ENCODE measurements at regions not wholly inside any gene's neighbourhood (a gene's known extent, or its start where the extent isn't known, plus 50 kb on each side); places are given as distances from the start of the nearest gene placed in this dataset.
"Not testable (repeated sequence)": the region's sequence is repeated elsewhere in the genome, so short reads cannot be mapped to it uniquely, and the experiment has no call there.

DNA sequence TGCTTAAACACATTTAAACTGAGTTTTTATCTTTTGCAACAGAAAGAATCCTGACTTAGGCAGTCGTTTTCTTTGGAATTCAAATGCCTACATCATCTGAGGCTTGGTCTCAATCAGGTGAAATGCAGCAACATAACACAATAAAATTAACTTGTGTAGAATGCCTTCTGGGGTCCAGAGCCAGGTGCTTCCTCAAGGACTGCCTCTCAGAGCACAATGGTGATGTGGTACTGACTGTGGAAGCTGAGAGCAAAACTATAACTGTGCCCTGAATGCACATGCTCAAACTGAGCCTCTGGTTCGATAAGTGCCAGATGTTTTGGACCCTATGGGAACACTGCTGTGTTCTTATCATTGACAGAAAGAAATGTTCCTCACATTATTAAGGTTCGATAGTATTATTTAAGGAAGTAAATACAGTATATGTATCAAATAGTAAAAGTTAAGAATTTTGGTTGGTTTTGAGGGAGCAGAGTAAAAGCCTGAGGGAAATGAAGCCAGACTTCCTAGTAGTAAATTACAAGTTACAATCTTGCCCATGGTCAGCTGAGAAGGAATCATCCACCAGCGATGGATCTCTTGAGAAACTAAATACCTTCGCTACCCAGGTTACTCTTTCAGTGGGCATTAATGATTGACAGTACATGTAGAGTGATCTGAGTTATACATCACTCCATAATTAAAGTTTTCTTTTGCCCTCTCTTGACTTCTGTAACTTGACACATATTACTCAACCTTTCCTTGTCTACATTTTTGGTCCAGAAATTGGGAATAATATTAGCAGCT lies 122.9 kb upstream of the ATP2B1 start:
- no peak for ATAC-seq
- intact Hi-C loops (cut with DNase I), result no loop called here

DNA sequence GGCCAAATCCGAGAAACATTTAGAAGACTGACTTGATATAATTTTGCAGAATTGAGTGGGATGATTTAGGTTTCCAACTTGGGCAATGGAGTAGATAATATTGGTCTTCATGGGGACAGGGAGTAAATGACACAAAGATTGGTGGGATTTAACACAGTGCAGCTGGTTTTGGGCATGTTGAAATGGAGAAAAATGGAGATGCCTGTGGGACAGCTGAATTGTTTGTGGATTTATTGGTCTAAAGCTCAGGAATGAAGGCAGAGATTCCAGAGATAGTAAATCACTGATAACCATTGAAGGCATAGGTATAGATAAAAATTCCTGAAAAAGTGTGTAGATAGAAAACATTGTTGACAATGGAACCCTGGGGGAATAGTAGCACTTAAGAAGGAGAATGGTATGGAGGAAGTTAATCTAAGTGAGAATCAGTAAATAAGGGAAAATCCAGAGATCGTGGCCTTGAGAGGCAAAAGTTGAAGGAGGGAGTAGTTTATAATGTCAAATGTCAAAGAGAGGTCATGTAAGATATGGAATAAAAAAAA lies 120.9 kb upstream of the ATP2B1 start:
- intact Hi-C loops (cut with DNase I), result no loop called here
- ATAC-seq, result no peak

More for the DNA sequence above, 122.9 kb upstream of the ATP2B1 start:
- no peak for DNase-seq (ENCODE audit: missing footprints)

DNA sequence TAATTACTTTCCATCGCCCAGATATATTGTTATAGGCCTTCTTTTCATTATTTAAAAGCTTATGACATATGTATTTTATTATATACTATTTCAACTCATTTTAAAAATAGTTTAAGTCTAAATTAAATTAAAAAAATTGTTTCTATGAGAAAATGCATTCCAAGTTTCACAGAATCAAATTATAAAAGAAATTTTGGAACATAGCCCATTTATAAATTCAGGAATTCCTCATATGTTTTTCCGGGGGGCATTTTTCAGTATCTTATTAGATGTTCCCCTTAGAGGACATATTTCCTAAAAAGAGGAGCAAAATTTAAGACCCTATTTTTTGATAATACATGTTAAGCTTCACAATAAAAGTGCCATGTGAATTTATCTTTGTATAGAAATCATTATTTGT lies 119.9 kb upstream of the ATP2B1 start:
- DNase-seq (ENCODE audit: missing footprints) (no peak), ATAC-seq (no peak)
- intact Hi-C loops (cut with DNase I), result no loop called here

More for the DNA sequence above, 120.9 kb upstream of the ATP2B1 start:
- no peak for DNase-seq (ENCODE audit: missing footprints)

DNA sequence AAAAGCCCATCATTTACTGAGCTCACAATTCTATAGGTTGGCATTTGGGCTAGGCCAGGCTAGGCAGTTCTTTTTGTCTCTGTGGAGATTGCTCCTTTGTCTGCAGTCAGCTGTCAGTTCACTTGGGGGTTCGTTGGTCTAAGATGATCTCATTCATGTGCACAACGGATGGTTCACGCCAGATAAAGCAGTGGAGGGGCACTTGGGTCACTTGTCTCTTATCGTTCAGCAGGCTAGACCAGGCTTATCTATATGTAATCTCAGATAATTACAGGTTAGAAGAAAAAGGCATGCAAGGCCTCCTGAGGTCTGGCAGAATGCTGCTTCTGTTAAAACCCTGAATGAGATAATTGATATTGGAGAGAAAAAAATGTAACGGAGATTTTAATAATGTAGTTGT lies 119.0 kb upstream of the ATP2B1 start:
- DNase-seq (ENCODE audit: missing footprints) (no peak), ATAC-seq (no peak)
- intact Hi-C loops (cut with DNase I), result no loop called here

DNA sequence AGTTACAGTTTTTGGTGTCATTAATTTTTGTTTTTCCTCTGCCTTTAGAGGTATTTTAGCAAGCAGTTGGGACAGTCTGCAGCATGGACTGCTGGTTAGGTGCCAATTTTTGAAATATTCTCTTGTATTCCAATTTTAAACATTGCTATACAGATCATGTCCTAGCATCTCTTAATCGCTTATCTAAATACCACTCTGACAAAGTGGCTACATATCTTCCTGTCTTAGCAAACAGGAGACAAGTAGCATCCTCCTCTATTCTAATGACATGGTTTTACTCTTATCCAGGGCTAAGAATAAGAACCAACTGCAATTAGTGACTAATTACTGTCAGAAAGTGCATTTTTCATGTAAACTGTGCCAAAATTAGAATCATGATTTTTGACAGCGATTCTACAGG lies 117.8 kb upstream of the ATP2B1 start:
- DNase-seq (ENCODE audit: missing footprints), result no peak
- intact Hi-C loops (cut with DNase I), result no loop called here
- no peak for ATAC-seq

DNA sequence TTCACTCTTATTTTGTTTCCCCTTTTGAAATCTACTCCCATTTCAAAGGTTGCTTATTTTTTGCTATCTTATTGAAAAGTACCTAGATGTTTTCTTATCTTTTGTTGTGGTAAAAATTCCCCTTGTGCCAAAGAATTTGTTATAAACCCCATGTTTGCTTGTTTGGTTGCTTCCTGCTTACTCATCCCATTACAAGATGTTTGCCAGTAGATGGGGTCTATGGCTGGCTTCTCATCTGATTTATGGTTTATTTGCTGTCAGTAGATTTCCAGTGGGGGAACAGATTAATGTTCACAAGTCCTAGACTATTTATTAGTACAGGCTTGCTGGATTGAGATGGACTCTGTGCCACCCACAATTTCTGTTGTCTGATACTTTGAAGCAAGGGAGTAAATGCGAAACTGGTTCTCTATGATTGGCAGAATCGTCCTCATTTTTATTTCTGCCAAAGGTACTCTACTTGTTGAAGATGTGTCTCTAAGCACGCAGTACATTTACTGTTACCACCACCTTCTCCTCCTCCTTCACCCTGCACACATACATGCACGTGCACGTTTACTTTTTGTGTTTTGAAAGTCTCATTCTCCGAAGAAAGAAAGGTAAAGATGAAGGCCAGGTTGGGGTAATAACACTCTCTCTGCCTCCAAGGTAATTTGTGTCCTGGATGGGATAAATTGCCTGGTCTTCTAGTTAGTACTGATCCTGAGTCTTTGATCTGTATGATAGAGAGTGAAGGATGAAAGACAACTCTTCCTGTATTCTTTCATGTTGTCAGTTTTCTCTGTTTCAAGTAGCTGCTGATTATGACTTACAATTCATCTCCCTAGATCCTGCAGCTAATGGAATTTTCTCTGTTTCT lies 117.2 kb upstream of the ATP2B1 start:
- intact Hi-C loops (cut with DNase I), result no loop called here
- ATAC-seq (no peak), DNase-seq (ENCODE audit: missing footprints) (no peak)

DNA sequence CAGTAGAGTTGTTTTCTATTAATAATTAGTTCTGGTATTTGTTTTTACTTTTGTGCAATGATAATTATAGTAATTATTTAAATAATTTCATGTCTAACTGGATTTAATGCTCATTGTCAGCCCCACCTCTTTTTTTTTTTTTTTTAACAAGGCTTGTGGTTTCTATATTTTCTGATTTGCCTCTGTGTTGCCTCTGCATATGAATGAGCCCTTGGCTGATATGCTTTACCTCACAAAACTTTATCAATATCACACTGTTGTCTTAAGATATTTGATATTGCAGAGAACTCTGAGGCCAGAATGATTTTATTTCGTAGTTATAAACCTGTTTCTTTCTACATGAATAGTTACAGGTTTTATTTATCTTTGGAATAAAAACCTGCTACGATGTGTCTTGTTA lies 116.2 kb upstream of the ATP2B1 start:
- no peak for ATAC-seq
- intact Hi-C loops (cut with DNase I), result no loop called here
- DNase-seq (ENCODE audit: missing footprints), result no peak

DNA sequence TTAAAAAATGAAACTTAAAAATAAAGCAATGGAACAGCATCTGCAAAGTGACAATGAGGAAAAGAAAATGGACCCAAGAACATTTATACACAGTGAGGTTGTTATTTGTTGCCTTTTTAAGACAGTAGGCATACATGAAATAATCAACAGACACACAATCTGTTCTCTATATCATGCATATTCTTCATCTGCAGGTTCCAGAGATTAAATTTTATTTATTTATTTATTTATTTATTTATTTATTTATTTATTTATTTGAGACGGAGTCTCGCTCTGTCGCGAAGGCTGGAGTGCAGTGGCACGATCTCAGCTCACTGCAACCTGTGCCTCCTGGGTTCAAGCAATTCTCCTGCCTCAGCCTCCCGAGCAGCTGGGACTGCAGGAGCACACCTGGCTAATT lies 114.4 kb upstream of the ATP2B1 start:
- ATAC-seq; DNase-seq (ENCODE audit: missing footprints); intact Hi-C loops (cut with DNase I): not testable (repeated sequence)

DNA sequence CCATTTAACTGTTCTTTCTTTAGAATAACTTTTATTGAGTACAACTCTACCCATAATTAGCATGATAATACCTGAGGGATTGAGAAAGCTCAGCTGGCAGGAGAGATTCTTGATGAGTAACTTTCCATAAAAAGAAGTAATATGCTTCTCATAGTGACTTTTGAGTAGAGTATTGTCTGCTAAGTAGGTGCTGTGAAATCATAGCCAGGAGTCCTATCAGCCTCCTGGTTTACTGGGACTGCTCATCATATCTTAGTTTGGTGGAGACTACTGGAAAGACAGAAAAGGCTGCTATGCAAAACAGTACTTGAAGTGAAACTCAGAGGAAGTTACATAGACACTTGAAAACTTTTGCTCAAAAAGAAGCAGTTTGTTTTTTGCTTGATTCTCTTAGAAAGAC lies 113.3 kb upstream of the ATP2B1 start:
- DNase-seq (ENCODE audit: missing footprints) (no peak), ATAC-seq (no peak)
- intact Hi-C loops (cut with DNase I), result no loop called here

DNA sequence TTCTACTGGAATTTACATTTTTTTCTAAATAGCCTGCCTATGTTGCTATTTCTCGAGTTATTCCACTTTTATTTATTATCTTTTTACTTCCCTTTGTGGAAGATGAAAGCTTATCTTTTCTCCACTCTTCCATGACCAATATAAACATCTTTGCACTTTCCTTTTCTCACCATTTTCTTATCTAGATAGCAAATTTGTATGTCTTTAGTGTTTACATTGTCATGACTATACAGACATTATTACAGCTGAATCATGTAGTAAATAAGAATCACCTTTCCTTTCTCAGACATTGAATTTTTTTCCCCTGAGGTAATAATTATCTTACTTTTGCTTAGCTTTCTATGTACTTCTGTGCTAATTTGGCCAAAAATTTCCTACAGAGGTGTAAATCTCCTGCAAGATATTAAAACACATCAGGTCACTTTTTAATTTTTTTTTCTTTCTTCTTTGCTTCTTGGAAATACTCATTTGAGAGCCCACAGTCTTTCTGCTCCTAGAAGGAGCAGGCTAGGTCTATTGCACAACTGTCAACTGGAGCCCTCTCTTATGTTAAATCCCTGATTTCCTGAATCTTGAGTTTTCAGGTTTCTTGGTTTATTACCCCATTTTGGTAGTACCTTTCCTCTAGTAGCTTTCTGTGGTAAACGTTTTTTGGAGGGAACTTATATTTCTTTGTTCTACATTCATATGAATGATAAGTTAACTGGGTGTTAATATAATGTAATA lies 109.0 kb upstream of the ATP2B1 start:
- intact Hi-C loops (cut with DNase I), result no loop called here
- DNase-seq (ENCODE audit: missing footprints) (no peak), ATAC-seq (no peak)

DNA sequence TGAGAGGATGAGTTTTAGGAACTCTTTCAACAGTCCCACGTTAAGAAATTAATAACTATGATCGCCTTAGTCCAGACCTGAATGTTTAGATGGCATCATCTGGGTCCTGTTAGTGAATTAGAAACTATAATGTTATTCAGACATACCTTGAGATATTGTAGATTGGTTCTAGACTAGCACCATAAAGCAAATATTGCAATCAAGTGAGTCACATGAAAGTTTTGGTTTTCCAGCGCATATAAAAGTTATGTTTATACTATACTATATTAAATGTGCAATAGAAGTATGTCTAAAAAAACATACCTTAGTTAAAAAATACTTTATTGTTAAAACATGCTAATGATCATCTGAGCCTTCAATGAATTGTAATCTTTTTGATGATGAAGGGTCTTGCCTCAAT lies 106.6 kb upstream of the ATP2B1 start:
- no peak for DNase-seq (ENCODE audit: missing footprints)
- ATAC-seq, result no peak
- intact Hi-C loops (cut with DNase I), result no loop called here

DNA sequence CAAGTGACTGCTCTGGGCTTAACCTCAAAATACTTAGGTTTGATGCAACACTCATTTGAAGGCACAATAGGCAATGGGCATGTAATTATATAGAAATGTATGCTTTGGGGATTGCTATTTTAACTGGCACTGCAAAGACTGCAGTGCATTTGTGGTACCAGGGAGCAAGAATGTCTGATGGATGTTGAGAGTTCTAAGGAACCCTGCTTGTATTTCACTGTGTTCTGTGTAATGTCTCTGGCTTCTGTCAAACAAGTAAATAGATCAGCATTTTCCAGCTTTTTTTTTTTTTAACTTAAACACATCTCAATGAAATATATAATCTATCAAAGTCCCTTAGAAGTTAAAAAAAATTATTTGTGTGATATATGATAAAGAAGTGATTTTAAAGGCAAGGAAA lies 94.8 kb upstream of the ATP2B1 start:
- DNase-seq (ENCODE audit: missing footprints) (no peak), ATAC-seq (no peak)
- intact Hi-C loops (cut with DNase I), result no loop called here

DNA sequence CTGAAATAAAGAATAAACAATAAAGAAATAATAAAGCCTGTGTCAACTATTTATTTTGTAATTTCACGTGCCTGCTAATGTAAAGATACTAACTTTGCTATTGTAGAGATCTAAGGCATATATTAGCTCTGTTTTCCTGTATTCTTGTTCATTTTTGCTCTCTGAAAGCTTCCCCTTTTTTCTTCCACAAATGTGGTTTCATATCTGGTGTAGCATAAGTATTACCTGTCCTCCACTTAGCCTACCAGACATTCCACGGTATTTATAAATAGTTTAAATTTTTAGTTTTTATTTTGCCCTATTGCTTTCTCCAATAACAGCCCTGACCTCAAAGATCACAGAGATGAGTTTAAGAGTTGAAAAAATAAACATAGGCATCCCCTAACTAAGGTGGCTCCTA lies 92.6 kb upstream of the ATP2B1 start:
- DNase-seq (ENCODE audit: missing footprints) (no peak), ATAC-seq (no peak)
- intact Hi-C loops (cut with DNase I), result no loop called here

DNA sequence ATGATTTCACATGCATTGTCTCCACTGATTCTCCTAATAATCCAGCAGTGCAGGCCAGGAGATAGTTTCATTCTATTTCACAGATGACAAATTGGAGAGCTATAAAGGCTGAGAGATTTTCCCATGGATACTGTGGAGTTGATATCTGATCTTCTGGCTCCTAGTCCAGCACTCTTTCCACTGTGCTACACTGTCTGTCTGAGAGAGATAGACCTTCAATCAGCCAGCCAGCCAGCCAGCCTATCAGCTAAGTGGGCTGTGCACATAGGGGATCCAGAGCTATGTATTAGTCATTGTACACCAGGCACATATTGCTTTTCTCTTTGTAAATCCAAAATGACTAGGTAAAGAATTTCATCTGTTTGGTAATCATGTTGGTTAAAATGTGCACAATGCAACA lies 91.8 kb upstream of the ATP2B1 start:
- ATAC-seq, result no peak

DNA sequence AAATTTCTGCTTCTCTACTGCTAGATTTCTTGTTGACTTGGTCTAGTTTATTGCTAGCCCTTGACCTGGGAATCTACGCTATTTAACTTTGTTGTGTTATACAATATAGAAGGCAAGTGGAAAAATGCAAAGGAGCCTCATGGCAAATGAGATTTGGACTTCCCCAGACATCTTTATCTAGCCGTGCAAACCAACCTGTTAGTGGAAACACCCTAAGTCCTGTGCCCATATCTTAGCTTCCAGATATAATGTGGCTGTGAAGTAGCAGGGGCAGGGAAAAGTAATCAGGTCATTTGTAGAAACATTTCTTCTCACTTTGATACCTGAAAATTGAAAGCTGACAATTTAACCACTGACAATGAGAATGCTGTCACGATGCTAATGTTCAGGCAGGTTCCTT lies 90.7 kb upstream of the ATP2B1 start:
- no peak for DNase-seq (ENCODE audit: missing footprints)
- intact Hi-C loops (cut with DNase I), result no loop called here
- no peak for ATAC-seq

More for the DNA sequence above, 91.8 kb upstream of the ATP2B1 start:
- DNase-seq (ENCODE audit: missing footprints), result no peak
- intact Hi-C loops (cut with DNase I), result no loop called here

DNA sequence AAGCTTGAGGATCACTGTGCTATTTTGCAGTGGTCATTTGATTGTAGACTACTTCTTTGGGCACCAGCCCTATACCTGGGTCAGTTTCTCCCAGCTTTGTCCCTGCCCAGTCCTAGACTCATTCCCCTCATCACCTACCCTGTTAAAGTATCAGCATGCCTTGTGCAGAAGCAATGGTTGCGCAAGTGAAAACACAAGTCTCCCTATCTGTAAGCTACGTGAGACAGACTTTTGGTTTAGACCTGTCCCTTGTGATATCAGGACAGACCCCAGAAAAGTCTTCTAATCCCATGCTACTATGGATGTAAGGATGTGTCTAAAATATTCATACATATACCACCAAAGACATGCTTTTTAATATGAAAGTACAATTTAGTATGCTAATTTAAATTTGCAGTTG lies 88.8 kb upstream of the ATP2B1 start:
- intact Hi-C loops (cut with DNase I), result no loop called here
- ATAC-seq (no peak), DNase-seq (ENCODE audit: missing footprints) (no peak)

DNA sequence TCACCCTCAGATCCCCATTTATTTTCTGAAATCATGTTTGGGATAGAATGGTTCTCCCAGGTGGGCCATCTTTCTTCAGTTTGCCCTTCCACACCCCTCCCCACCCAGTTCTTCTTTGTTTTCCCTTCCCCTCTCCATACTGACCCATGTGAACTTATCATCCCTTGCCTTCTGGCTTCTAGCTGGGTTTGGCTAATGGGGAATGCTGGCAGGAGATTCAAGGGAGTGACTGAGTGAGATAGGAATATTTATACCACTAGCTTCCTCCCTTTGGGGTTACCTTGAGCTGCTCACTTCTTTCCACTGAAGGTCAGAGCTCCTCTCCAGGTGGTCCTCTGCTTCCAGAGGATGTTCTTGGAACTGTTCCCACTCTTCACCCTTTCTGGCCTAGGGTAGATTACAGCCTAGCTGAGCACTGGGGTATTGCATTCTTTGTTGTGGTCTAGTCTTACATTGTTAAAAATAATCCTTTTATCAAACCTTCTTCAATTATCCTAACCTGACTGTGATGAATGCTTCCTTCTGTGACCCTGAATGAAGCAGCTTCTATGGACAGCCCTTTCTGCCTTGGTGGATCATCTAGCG lies 88.3 kb upstream of the ATP2B1 start:
- ATAC-seq (no peak), DNase-seq (ENCODE audit: missing footprints) (no peak)
- intact Hi-C loops (cut with DNase I), result no loop called here

DNA sequence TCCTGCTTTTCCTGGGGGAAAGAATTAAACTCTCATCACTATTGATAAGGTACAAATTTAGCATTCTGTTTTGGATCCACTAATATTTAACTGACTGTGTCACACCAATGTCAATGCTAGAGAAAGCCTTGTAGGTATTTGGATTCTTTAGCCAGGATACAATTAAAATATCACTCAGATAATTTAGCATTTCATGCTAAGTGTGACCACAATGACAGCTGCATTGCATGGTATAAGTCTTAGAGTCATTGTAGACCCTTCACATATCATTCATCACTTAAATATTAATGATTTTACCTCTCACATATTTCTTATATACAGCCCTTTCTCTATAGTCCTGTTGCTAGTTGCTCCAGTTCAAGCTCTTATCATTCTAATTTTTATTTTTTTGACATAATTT lies 85.3 kb upstream of the ATP2B1 start:
- intact Hi-C loops (cut with DNase I), result no loop called here

DNA sequence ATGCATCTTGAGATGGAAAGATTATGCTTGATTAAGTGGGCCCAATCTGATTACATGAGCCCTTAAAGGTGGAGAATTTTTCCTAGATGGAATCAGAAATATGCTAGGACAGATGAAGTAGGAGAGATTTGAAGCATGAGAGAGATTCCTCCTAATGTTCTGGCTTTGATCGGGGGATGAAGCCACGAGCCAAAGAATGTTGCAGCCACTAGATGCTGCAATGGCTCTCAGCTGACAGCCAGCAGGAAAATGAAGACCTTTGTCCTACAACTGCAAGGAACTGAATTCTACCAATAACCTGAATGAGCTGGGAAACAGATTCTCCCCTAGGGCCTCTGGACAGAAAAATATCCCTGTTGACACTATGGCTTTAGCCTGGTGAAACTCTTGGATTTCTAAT lies 82.6 kb upstream of the ATP2B1 start:
- no peak for ATAC-seq
- DNase-seq (ENCODE audit: missing footprints), result no peak
- intact Hi-C loops (cut with DNase I), result no loop called here

More for the DNA sequence above, 85.3 kb upstream of the ATP2B1 start:
- no peak for DNase-seq (ENCODE audit: missing footprints)
- no peak for ATAC-seq
